Stimulated activated effector memory CD8-positive, alpha-beta T cell treated with anti-CD3 and anti-CD28 coated beads, Interleukin-12 subunit alpha, Interleukin-12 subunit beta, amount 100 ng/mL, for 72 hours (primary cell): ENCODE measurements at regions not wholly inside any gene's neighbourhood (a gene's known extent, or its start where the extent isn't known, plus 50 kb on each side); places are given as distances from the start of the nearest gene placed in this dataset.

Source experiments
- ATAC-seq: fragments of 150-1000 bp; cut with Tn5 transposase; 2 replicates; pipeline ENCODE4 v1.10.0; 2021
- DNase-seq, 2 donors: peaks; one replicate each; pipeline ENCODE4 v3.0.0; 2021 to 2022; ENCODE audit warnings: low spot score in 2 of 2
- H3K27ac Mint-ChIP-seq: one replicate; pipeline ENCODE4 v1.8.0; 2022; ENCODE audit warnings: mild to moderate bottlenecking, mixed read lengths
- H3K36me3 Mint-ChIP-seq: one replicate; pipeline ENCODE4 v1.8.0; 2022; ENCODE audit warnings: mild to moderate bottlenecking, mixed read lengths
- H3K4me1 Mint-ChIP-seq: one replicate; pipeline ENCODE4 v1.8.0; 2022; ENCODE audit warnings: mixed read lengths
- H3K4me3 Mint-ChIP-seq: one replicate; pipeline ENCODE4 v1.8.0; 2022; ENCODE audit warnings: mild to moderate bottlenecking, mixed read lengths
- H3K9me3 Mint-ChIP-seq: one replicate; pipeline ENCODE4 v1.8.0; 2022; ENCODE audit warnings: mixed read lengths

- H3K4me3 Mint-ChIP-seq = no peak overlapping the region
- DNase-seq = no peak
- no peaks in the 10 kb centered on the region for H3K4me1 Mint-ChIP-seq
- H3K27ac Mint-ChIP-seq = no peak overlapping the region
- H3K9me3 Mint-ChIP-seq = peaks cover 10% of the 10 kb centered on the region
- H3K36me3 Mint-ChIP-seq = no peaks in the 10 kb centered on the region
- ATAC-seq = no peak
These were observed 1941.4 kb upstream of the NUDT12 start for GRCh38 chr5:105503950-105504349.

- no peak for ATAC-seq
- Mint-ChIP-seq H3K36me3 (no peaks in the 10 kb centered on the region), H3K4me3 (no peak overlapping the region), H3K9me3 (peaks cover 9% of the 10 kb centered on the region), H3K27ac (no peak overlapping the region), H3K4me1 (no peaks in the 10 kb centered on the region)
- no peak for DNase-seq
These were observed 1938.7 kb upstream of the NUDT12 start for GRCh38 chr5:105501315-105501714.

GRCh38 chr5:105475401-105475800 is 1912.8 kb upstream of the NUDT12 start:
- no peaks in the 10 kb centered on the region for H3K4me1 Mint-ChIP-seq
- ATAC-seq = no peak
- H3K9me3 Mint-ChIP-seq = peaks cover 20% of the 10 kb centered on the region
- no peak overlapping the region for H3K27ac Mint-ChIP-seq
- DNase-seq = no peak
- H3K4me3 Mint-ChIP-seq = no peak overlapping the region
- H3K36me3 Mint-ChIP-seq = no peaks in the 10 kb centered on the region

GRCh38 chr5:105462377-105462776 is 1899.8 kb upstream of the NUDT12 start:
- DNase-seq = no peak
- no peaks in the 10 kb centered on the region for H3K36me3 Mint-ChIP-seq
- no peak for ATAC-seq
- no peaks in the 10 kb centered on the region for H3K4me1 Mint-ChIP-seq
- no peak overlapping the region for H3K27ac Mint-ChIP-seq
- H3K9me3 Mint-ChIP-seq = peaks cover 16% of the 10 kb centered on the region
- no peak overlapping the region for H3K4me3 Mint-ChIP-seq

GRCh38 chr5:105460721-105461120 is 1898.1 kb upstream of the NUDT12 start:
- DNase-seq (no peak), ATAC-seq (no peak)
- no peak overlapping the region for H3K27ac Mint-ChIP-seq
- no peaks in the 10 kb centered on the region for H3K4me1 Mint-ChIP-seq
- no peak overlapping the region for H3K4me3 Mint-ChIP-seq
- H3K36me3 Mint-ChIP-seq = no peaks in the 10 kb centered on the region
- H3K9me3 Mint-ChIP-seq = peaks cover 15% of the 10 kb centered on the region

- Mint-ChIP-seq H3K36me3 (no peaks in the 10 kb centered on the region), H3K9me3 (peaks cover 20% of the 10 kb centered on the region), H3K27ac (no peak overlapping the region), H3K4me1 (no peaks in the 10 kb centered on the region), H3K4me3 (no peak overlapping the region)
- no peak for ATAC-seq
- no peak for DNase-seq
These were observed 1890.7 kb upstream of the NUDT12 start for GRCh38 chr5:105453216-105453807.

GRCh38 chr5:105448271-105448670 is 1885.7 kb upstream of the NUDT12 start:
- no peak overlapping the region for H3K27ac Mint-ChIP-seq
- ATAC-seq (no peak), DNase-seq (no peak)
- H3K36me3 Mint-ChIP-seq = no peaks in the 10 kb centered on the region
- H3K4me1 Mint-ChIP-seq = no peaks in the 10 kb centered on the region
- H3K9me3 Mint-ChIP-seq = peaks cover 25% of the 10 kb centered on the region
- H3K4me3 Mint-ChIP-seq = no peak overlapping the region

GRCh38 chr5:105430516-105430915 is 1867.9 kb upstream of the NUDT12 start:
- ATAC-seq (no peak), DNase-seq (no peak)
- no peaks in the 10 kb centered on the region for H3K36me3 Mint-ChIP-seq
- H3K4me3 Mint-ChIP-seq = no peak overlapping the region
- H3K4me1 Mint-ChIP-seq = no peaks in the 10 kb centered on the region
- H3K27ac Mint-ChIP-seq = no peak overlapping the region
- peaks cover 2% of the 10 kb centered on the region for H3K9me3 Mint-ChIP-seq

- no peaks in the 10 kb centered on the region for H3K4me1 Mint-ChIP-seq
- H3K9me3 Mint-ChIP-seq = peaks cover 6% of the 10 kb centered on the region
- DNase-seq = no peak
- no peak overlapping the region for H3K4me3 Mint-ChIP-seq
- ATAC-seq = no peak
- H3K27ac Mint-ChIP-seq = no peak overlapping the region
- H3K36me3 Mint-ChIP-seq = no peaks in the 10 kb centered on the region
These were observed 1866.1 kb upstream of the NUDT12 start for GRCh38 chr5:105428451-105429380.

- no peak for ATAC-seq
- H3K36me3 Mint-ChIP-seq = no peaks in the 10 kb centered on the region
- H3K4me1 Mint-ChIP-seq = no peaks in the 10 kb centered on the region
- peaks cover 17% of the 10 kb centered on the region for H3K9me3 Mint-ChIP-seq
- no peak overlapping the region for H3K27ac Mint-ChIP-seq
- DNase-seq = no peak
- no peak overlapping the region for H3K4me3 Mint-ChIP-seq
These were observed 1851.5 kb upstream of the NUDT12 start for GRCh38 chr5:105414067-105414466.

- H3K27ac Mint-ChIP-seq = no peak overlapping the region
These were observed 1850.9 kb upstream of the NUDT12 start for GRCh38 chr5:105413406-105413990.

GRCh38 chr5:105409695-105410094 is 1847.1 kb upstream of the NUDT12 start:
- H3K4me1 Mint-ChIP-seq = no peaks in the 10 kb centered on the region
- no peak for DNase-seq
- no peaks in the 10 kb centered on the region for H3K36me3 Mint-ChIP-seq
- ATAC-seq = no peak
- H3K27ac Mint-ChIP-seq = no peak overlapping the region
- H3K4me3 Mint-ChIP-seq = no peak overlapping the region
- peaks cover 15% of the 10 kb centered on the region for H3K9me3 Mint-ChIP-seq

More at GRCh38 chr5:105413406-105413990, 1850.9 kb upstream of the NUDT12 start:
- no peak overlapping the region for H3K4me3 Mint-ChIP-seq
- no peak for DNase-seq
- no peaks in the 10 kb centered on the region for H3K36me3 Mint-ChIP-seq
- H3K9me3 Mint-ChIP-seq = peaks cover 15% of the 10 kb centered on the region
- no peaks in the 10 kb centered on the region for H3K4me1 Mint-ChIP-seq
- ATAC-seq = no peak

- no peak for ATAC-seq
- no peak for DNase-seq
- peaks cover 11% of the 10 kb centered on the region for H3K9me3 Mint-ChIP-seq
- H3K36me3 Mint-ChIP-seq = no peaks in the 10 kb centered on the region
- H3K4me3 Mint-ChIP-seq = no peak overlapping the region
- H3K27ac Mint-ChIP-seq = no peak overlapping the region
- no peaks in the 10 kb centered on the region for H3K4me1 Mint-ChIP-seq
These were observed 1844.6 kb upstream of the NUDT12 start for GRCh38 chr5:105407200-105407599.

- Mint-ChIP-seq H3K36me3 (no peaks in the 10 kb centered on the region), H3K4me1 (no peaks in the 10 kb centered on the region), H3K27ac (no peak overlapping the region), H3K9me3 (peaks cover 8% of the 10 kb centered on the region), H3K4me3 (no peak overlapping the region)
- no peak for ATAC-seq
- no peak for DNase-seq
These were observed 1835.2 kb upstream of the NUDT12 start for GRCh38 chr5:105397749-105398148.

GRCh38 chr5:105392710-105393149 is 1830.1 kb upstream of the NUDT12 start:
- H3K27ac Mint-ChIP-seq = no peak overlapping the region
- H3K4me1 Mint-ChIP-seq = no peaks in the 10 kb centered on the region
- peaks cover 3% of the 10 kb centered on the region for H3K9me3 Mint-ChIP-seq
- no peaks in the 10 kb centered on the region for H3K36me3 Mint-ChIP-seq
- H3K4me3 Mint-ChIP-seq = no peak overlapping the region
- ATAC-seq (no peak), DNase-seq (no peak)
